ENCODE measurements at regions not wholly inside any gene's neighbourhood (a gene's known extent, or its start where the extent isn't known, plus 50 kb on each side); places are given as distances from the start of the nearest gene placed in this dataset.

- CTCF ChIA-PET = no interaction called here
- POLR2A ChIA-PET = no interaction called here
- no peak for TF ChIP-seq CTCF (IDR thresholded peaks at IDR 0.05; ENCODE audit: insufficient read depth, low read length, missing control alignments)
- no peak overlapping the region for H3K4me3 ChIP-seq (ENCODE audit: low read depth, low read length)
- DNase-seq (ENCODE audit: low read depth, low spot score) = no peak
These were observed 253.5 kb downstream of the DCDC2C start for GRCh38 chr2:3956892-3957291.

GRCh38 chr2:3958465-3958864 lies 255.1 kb downstream of the DCDC2C start:
- ChIA-PET CTCF (interaction anchor here (2.2 kb wide), 1 partner anchor 9 kb away, joined by 6 read pairs; no protein-coding TSS in a partner anchor), POLR2A (no interaction called here)
- no peak for TF ChIP-seq CTCF (IDR thresholded peaks at IDR 0.05; ENCODE audit: insufficient read depth, low read length, missing control alignments)
- DNase-seq (ENCODE audit: low read depth, low spot score) = no peak
- no peak overlapping the region for H3K4me3 ChIP-seq (ENCODE audit: low read depth, low read length)

GRCh38 chr2:3958969-3959368 lies 255.6 kb downstream of the DCDC2C start:
- TF ChIP-seq CTCF (IDR thresholded peaks at IDR 0.05; ENCODE audit: insufficient read depth, low read length, missing control alignments) = no peak
- ChIA-PET CTCF (interaction anchor here (0.8 to 2.2 kb wide), 3 partner anchors 10 to 1715 kb away, joined by 3 to 6 read pairs (median 4); no protein-coding TSS in a partner anchor), POLR2A (no interaction called here)
- no peak overlapping the region for H3K4me3 ChIP-seq (ENCODE audit: low read depth, low read length)
- DNase-seq (ENCODE audit: low read depth, low spot score) = no peak

GRCh38 chr2:3959372-3959771 lies 256.0 kb downstream of the DCDC2C start:
- no peak overlapping the region for H3K4me3 ChIP-seq (ENCODE audit: low read depth, low read length)
- peak; percentile 50 for TF ChIP-seq CTCF (IDR thresholded peaks at IDR 0.05; ENCODE audit: insufficient read depth, low read length, missing control alignments)
- ChIA-PET CTCF (interaction anchor here (0.8 to 2.2 kb wide), 3 partner anchors 10 to 1714 kb away, joined by 3 to 6 read pairs (median 4); no protein-coding TSS in a partner anchor), POLR2A (no interaction called here)
- no peak for DNase-seq (ENCODE audit: low read depth, low spot score)

GRCh38 chr2:3960106-3960505 lies 256.7 kb downstream of the DCDC2C start:
- no peak for DNase-seq (ENCODE audit: low read depth, low spot score)
- CTCF ChIA-PET = interaction anchor here (0.6 to 1.2 kb wide), 2 partner anchors 263 to 1406 kb away, joined by 3 to 4 read pairs; no protein-coding TSS in a partner anchor
- H3K4me3 ChIP-seq (ENCODE audit: low read depth, low read length) = no peak overlapping the region
- TF ChIP-seq CTCF (IDR thresholded peaks at IDR 0.05; ENCODE audit: insufficient read depth, low read length, missing control alignments) = no peak
- POLR2A ChIA-PET = no interaction called here

GRCh38 chr2:3962719-3963118 lies 259.3 kb downstream of the DCDC2C start:
- no peak overlapping the region for H3K4me3 ChIP-seq (ENCODE audit: low read depth, low read length)
- DNase-seq (ENCODE audit: low read depth, low spot score) = no peak
- ChIA-PET POLR2A (no interaction called here), CTCF (no interaction called here)
- TF ChIP-seq CTCF (IDR thresholded peaks at IDR 0.05; ENCODE audit: insufficient read depth, low read length, missing control alignments) = no peak

Measured in AG04449 (cell line).